SU-DHL-6 (cell line): ENCODE measurements at regions not wholly inside any gene's neighbourhood (a gene's known extent, or its start where the extent isn't known, plus 50 kb on each side); places are given as distances from the start of the nearest gene placed in this dataset.

Experiments used
- EZH2phosphoT487 ChIP-seq: fragments of 200-600 bp; sonication (generic), shearing (Covaris generic); conservative IDR thresholded peaks from 2 replicates; pipeline ENCODE4 v1.6.1; 2018; ENCODE audit warnings: mild to moderate bottlenecking, antibody characterized with exemption, low read length, moderate library complexity, mixed read lengths
- TF ChIP-seq, protein P1 (sequence below): fragments of 200-600 bp; sonication (generic); IDR thresholded peaks from one replicate; pipeline ENCODE4 v1.5.1; 2017; ENCODE audit warnings: antibody characterized with exemption, mild to moderate bottlenecking, low read length, moderate library complexity; ENCODE audit not compliant: insufficient read depth, poor library complexity, severe bottlenecking

- TF ChIP-seq, protein P1, sequence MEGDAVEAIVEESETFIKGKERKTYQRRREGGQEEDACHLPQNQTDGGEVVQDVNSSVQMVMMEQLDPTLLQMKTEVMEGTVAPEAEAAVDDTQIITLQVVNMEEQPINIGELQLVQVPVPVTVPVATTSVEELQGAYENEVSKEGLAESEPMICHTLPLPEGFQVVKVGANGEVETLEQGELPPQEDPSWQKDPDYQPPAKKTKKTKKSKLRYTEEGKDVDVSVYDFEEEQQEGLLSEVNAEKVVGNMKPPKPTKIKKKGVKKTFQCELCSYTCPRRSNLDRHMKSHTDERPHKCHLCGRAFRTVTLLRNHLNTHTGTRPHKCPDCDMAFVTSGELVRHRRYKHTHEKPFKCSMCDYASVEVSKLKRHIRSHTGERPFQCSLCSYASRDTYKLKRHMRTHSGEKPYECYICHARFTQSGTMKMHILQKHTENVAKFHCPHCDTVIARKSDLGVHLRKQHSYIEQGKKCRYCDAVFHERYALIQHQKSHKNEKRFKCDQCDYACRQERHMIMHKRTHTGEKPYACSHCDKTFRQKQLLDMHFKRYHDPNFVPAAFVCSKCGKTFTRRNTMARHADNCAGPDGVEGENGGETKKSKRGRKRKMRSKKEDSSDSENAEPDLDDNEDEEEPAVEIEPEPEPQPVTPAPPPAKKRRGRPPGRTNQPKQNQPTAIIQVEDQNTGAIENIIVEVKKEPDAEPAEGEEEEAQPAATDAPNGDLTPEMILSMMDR = no peak
- TF ChIP-seq EZH2phosphoT487 = no peak
Observed at GRCh38 chr4:154984148-154984547, 203.1 kb downstream of the RBM46 start.
